ENCODE measurements at regions not wholly inside any gene's neighbourhood (a gene's known extent, or its start where the extent isn't known, plus 50 kb on each side); places are given as distances from the start of the nearest gene placed in this dataset.
"Not testable (repeated sequence)": the region's sequence is repeated elsewhere in the genome, so short reads cannot be mapped to it uniquely, and the experiment has no call there.

GRCh38 chr18:59848002-59848401 lies 51.8 kb upstream of the PMAIP1 start:
- DNase-seq (ENCODE audit: low spot score in 2 of 2) (no peak), FAIRE-seq (no peak)

DNA sequence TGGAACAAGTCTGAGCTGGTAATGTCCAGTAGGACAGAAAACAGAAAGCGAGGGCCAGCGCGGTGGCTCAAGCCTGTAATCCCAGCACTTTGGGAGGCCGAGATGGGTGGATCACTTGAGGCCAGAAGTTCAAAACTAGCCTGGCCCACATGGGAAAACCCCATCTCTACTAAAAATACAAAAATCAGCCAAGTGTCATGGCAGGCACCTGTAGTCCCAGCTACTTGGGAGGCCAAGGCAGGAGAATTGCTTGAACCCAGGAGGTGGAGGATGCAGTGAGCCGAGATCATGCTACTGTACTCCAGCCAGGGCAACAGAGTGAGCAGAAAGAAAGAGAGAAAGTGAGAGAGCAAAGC lies 52.3 kb upstream of the PMAIP1 start:
- not testable (repeated sequence) for DNase-seq (ENCODE audit: low spot score in 2 of 2); FAIRE-seq

GRCh38 chr18:59846814-59847490 lies 52.8 kb upstream of the PMAIP1 start:
- DNase-seq (ENCODE audit: low spot score in 2 of 2) = peak in 1 of 2 donors; percentile 16
- no peak for FAIRE-seq

DNA sequence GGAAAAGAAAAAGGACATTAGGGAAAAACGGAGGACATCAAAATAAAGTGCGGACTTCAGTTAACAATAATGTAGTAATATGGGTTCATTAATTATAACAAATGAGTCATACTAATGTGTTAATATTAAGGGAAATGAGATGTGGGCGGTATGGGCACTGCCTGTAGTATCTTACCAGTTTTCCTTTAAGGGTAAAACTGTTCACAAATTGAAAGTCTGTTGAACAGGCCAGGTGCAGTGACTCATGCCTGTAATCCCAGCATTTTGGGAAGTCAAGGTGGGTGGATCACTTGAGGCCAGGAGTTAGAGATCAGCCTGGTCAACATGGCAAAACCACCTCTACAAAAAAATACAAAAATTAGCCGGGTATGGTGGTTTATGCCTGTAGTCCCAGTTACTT lies 56.8 kb upstream of the PMAIP1 start:
- FAIRE-seq = no peak
- no peak for DNase-seq (ENCODE audit: low spot score in 2 of 2)

DNA sequence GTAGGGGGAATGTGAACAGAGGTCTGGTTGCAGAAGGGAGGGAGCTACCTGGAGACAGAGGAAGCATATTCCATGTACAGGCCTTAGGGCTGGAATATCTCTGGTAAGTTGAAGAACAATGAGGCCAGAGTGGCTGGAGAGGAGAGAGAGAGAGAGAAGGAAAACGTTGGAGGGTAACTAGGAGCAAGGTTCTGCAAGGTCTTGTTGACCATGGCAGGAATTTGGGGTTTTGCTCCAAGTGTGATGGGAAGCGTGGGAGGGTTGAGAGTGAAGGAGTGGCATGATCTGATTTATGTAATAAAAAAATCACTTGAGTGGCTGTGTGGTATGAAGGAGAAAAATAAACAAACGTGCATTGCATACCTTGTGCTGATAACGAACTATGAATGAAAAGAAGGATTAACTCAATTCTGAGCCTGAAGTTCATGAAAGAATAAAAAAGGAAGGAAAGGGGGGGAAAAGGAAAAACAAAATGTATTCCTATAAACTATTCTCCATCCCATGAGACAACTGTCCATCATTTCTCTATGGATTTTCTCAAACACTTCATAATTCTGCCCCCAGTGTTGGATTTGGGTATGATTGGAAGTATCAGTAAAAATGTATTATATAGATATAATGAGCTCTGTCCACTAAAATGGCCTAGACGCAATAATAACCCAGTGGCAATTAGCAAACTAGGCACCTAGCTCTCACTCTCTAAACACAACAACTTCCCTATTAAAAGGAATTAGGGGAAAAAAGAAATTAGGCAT lies 59.7 kb upstream of the PMAIP1 start:
- no peak for FAIRE-seq
- no peak for DNase-seq (ENCODE audit: low spot score in 2 of 2)

DNA sequence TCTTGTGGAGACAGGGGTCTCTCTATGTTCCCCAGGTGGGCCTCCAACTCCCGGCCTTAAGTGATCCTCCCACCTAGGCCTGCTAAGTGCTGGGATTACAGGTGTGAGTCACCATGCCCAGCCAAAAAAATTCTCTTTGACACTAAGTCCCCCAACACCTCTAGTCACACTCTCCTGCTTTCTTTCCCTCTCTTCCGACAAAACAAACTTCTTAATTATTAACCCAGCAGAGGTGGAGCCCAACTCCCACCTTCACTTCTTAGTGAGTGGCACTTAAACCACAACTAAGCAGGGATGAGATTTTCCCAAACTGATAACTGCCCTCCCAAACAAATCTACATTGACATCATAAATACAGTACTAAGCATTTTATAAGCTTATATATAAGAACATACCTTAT lies 60.5 kb upstream of the PMAIP1 start:
- FAIRE-seq (no peak), DNase-seq (ENCODE audit: low spot score in 2 of 2) (no peak)

- no peak for FAIRE-seq
- DNase-seq (ENCODE audit: low spot score in 2 of 2) = peak; percentile 18 to 37
Measured at GRCh38 chr18:59837586-59837985, 62.2 kb upstream of the PMAIP1 start.

DNA sequence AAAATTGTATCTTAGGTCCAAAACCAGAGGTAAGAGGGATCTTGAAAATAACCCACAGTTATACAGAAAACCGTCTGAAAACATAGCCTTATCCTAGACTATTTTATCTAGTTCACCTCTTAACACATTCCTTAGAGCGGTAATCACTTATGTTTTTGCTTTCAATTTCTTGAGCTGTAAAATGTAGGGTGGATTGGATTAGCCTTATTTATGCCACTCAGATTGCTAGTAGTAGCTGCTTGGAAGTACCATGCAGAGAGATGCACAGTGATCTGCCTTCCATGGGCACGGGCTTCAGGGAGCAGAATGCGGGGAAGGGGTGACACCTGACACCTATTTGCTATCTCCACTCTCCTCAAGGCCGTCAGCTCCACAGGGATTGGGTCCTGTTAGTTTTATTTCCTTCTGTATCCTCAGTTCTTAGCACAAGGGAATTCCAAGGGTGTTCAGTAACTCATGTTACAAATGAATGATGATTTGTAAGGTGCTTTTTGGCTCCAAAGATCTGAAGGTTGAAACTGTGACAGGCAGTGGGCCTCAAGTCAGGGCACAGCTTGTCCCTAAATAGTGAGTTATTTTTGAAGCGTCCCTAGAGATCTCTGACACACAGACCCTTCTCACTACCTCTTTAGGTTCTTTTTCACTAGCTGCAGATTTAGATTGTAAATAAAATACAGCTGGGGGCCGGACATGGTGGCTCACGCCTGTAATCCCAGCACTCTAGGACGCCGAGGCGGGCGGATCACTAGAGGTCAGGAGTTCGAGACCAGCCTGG lies 64.0 kb upstream of the PMAIP1 start:
- DNase-seq (ENCODE audit: low spot score in 2 of 2) (no peak), FAIRE-seq (no peak)

DNA sequence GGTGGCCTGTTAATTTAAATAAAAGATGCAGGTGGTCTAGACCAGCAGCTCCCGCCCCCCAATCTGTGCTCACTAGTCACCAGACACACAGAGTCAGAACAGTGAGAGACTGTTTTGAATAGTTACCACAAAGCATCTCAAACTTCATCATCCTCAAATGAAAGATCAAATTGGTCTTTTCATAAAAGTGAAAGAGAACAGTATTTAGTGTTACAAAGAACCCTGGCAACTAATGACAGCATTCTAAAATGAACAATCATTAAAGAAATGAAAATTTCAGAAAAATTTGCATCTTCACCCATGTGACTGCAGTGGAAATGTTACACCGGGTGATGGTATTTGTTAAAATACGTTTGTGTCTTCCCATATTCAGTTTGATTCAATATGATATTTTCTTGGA lies 65.5 kb upstream of the PMAIP1 start:
- no peak for FAIRE-seq
- DNase-seq (ENCODE audit: low spot score in 2 of 2) = no peak

GRCh38 chr18:59833785-59834184 lies 66.0 kb upstream of the PMAIP1 start:
- no peak for FAIRE-seq
- no peak for DNase-seq (ENCODE audit: low spot score in 2 of 2)

- FAIRE-seq (no peak), DNase-seq (ENCODE audit: low spot score in 2 of 2) (peak in 1 of 2 donors; percentile 34)
Measured at GRCh38 chr18:59823596-59824195, 76.1 kb upstream of the PMAIP1 start.

DNA sequence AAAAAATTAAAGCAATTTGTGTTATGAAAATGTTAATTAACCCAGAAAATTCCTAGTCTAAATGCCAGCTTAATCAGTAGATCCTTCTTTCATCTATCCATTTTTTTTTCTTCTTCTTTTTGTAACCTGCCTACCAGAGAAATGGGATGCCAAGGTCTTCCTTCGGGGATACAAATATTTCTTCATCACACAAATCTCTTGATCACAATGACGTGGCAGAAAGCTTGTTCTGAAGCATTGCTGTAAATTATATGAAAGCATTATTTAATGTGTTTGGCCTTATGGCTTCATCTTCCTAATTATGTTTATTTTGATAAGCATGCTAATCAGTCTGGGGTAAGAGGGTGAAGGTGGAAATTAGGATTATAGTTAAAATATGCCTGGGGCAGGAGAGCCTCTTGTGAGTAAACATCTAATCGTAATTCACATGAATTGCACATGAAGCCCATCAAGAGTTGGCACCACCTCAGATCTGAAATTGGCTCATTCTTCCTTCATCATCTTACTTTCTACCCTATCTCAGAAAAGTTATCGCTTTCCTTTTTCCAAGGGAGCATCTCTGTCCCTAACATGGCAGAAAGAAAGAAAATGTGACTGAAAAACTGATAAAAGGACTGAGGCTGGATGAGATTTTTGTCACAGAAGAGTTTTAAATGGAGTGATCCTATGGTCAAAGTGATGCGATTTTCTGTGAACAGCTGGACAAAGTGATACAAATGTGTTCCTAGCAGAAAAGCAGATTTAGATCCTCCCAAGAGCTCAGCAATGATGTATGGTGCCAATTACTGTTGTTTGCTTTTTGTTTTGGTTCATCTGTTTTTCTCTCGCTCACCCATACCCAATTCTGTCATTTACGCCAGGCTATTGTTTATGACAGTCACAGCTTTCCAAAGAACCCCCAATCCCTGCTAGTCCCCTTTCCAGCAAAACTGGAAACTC lies 76.9 kb upstream of the PMAIP1 start:
- FAIRE-seq (no peak), DNase-seq (ENCODE audit: low spot score in 2 of 2) (no peak)

GRCh38 chr18:59821983-59822382 lies 77.8 kb upstream of the PMAIP1 start:
- DNase-seq (ENCODE audit: low spot score in 2 of 2) (no peak), FAIRE-seq (no peak)

DNA sequence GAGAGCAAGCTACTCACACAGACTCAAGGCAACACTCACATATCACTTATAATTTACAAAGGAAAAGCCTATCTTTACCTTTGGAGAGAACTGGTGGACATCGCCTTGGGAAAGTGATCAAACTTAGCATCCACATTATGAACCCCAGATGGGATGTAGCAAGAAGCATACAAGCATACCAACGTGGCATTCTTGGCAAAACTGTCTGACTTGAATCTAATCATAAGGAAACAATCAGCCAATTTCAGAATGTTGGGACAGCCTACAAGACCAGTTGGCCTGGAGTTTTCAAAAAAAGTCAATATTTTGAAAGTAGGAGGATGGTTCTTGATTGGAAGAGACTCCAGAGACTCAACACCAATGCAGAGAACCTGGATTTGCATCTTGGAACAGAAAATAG lies 79.1 kb upstream of the PMAIP1 start:
- no peak for FAIRE-seq
- no peak for DNase-seq (ENCODE audit: low spot score in 2 of 2)

- FAIRE-seq (no peak), DNase-seq (ENCODE audit: low spot score in 2 of 2) (no peak)
Measured at GRCh38 chr18:59818769-59819168, 81.0 kb upstream of the PMAIP1 start.

GRCh38 chr18:59814891-59815290 lies 84.9 kb upstream of the PMAIP1 start:
- FAIRE-seq (no peak), DNase-seq (ENCODE audit: low spot score in 2 of 2) (no peak)

GRCh38 chr18:59813942-59814341 lies 85.9 kb upstream of the PMAIP1 start:
- no peak for DNase-seq (ENCODE audit: low spot score in 2 of 2)
- no peak for FAIRE-seq

DNA sequence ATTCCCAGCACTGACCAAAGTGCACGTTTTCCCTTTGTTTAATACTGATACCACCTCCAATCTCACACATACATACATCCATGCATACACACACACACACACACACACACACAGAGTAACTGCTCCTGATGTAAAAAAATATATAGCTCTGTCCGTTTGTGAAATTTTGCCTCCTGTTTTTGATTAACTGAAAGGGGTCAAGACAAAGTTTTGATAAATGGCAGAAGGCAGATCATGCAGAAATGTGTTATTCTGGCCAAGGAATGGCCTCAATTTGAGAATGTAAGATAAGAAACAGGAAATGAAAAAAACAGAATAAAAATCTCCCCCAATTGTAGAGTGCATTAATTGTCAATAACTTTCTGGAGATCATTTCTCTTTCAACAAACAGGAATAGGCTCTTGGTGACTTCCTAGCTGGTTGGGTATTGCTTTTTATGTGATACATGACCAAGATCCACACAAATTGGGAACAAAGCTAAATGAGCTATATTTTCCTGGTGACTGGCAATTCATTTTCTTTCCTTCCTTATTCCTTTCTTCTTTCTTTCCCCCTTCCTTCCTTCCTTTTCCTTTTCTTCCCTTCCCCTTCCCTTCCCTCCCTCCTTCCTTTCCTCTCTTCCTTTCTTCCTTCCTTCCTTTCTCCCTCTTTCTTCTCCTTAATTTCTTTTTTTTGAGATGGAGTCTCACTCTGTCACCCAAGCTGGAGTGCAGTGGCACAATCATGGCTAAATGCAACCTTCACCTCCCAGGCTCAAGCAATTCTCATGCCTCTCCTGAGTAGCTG lies 88.9 kb upstream of the PMAIP1 start:
- FAIRE-seq (no peak), DNase-seq (ENCODE audit: low spot score in 2 of 2) (no peak)

GRCh38 chr18:59810183-59810582 lies 89.6 kb upstream of the PMAIP1 start:
- no peak for DNase-seq (ENCODE audit: low spot score in 2 of 2)
- FAIRE-seq = no peak

Data from frontal cortex (tissue), 3 donors.